Sigmoid colon (tissue), 4 donors: ENCODE measurements at regions not wholly inside any gene's neighbourhood (a gene's known extent, or its start where the extent isn't known, plus 50 kb on each side); places are given as distances from the start of the nearest gene placed in this dataset.

Experiments
- EP300 ChIP-seq, 4 donors: sonication (generic); formaldehyde crosslinking; IDR thresholded peaks; one replicate each; pipeline ENCODE4 v1.6.1; 2017; ENCODE audit warnings: antibody characterized with exemption in 4 of 4
- POLR2A ChIP-seq, 2 donors: fragments of 450-650 bp; IDR thresholded peaks; one replicate each; pipeline ENCODE4 v1.6.1; 2016; ENCODE audit warnings: antibody characterized with exemption in 2 of 2, mild to moderate bottlenecking in 2 of 2, moderate library complexity in 2 of 2

GRCh38 chr18:29811519-29811918 lies 1231.0 kb downstream of the DSC3 start:
- TF ChIP-seq EP300 (IDR thresholded peaks at IDR 0.05): no peak
- TF ChIP-seq POLR2A (IDR thresholded peaks at IDR 0.05): no peak
